ENCODE measurements at regions not wholly inside any gene's neighbourhood (a gene's known extent, or its start where the extent isn't known, plus 50 kb on each side); places are given as distances from the start of the nearest gene placed in this dataset.

GRCh38 chr13:78364711-78365110 lies 238.6 kb downstream of the POU4F1 start:
- DNase-seq = no peak
- H3K4me3 Mint-ChIP-seq = no peak overlapping the region
- TF ChIP-seq CTCF (IDR thresholded peaks at IDR 0.05) = no peak
- intact Hi-C loops (cut with micrococcal nuclease) = no loop called here
- ChIA-PET POLR2A (no interaction called here), CTCF (no interaction called here)
- no peaks in the 10 kb centered on the region for H3K4me1 Mint-ChIP-seq
- no peaks in the 10 kb centered on the region for H3K9me3 Mint-ChIP-seq
- ATAC-seq (ENCODE audit: low read depth) = no peak
- H3K27ac Mint-ChIP-seq = no peak overlapping the region
- no peaks in the 10 kb centered on the region for H3K36me3 Mint-ChIP-seq (ENCODE audit: low read depth)
- H3K27me3 Mint-ChIP-seq = no peaks in the 10 kb centered on the region

DNA sequence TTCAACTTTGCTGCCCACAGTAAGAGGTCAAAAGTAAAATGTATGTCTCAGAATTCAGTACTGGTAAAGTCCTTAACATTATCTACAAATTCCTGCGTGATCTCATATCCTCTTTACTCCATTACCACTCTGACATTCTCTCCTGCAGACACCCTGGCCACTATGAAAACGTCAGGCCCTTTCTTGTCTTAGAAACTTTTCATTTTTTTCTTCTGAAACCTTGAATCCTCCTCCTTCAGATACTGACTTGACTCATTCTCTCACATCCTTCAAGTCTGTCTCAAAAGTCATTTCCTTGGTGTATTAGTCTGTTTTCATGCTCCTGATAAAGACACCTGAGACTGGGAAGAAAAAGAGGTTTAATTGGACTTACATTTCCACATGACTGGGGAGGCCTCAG lies 262.3 kb downstream of the POU4F1 start:
- Mint-ChIP-seq H3K27me3 (no peaks in the 10 kb centered on the region), H3K36me3 (ENCODE audit: low read depth) (no peaks in the 10 kb centered on the region), H3K27ac (no peak overlapping the region), H3K4me3 (no peak overlapping the region), H3K9me3 (no peaks in the 10 kb centered on the region), H3K4me1 (no peaks in the 10 kb centered on the region)
- no peak for TF ChIP-seq CTCF (IDR thresholded peaks at IDR 0.05)
- intact Hi-C loops (cut with micrococcal nuclease) = no loop called here
- no peak for ATAC-seq (ENCODE audit: low read depth)
- ChIA-PET CTCF (no interaction called here), POLR2A (no interaction called here)
- DNase-seq = no peak

DNA sequence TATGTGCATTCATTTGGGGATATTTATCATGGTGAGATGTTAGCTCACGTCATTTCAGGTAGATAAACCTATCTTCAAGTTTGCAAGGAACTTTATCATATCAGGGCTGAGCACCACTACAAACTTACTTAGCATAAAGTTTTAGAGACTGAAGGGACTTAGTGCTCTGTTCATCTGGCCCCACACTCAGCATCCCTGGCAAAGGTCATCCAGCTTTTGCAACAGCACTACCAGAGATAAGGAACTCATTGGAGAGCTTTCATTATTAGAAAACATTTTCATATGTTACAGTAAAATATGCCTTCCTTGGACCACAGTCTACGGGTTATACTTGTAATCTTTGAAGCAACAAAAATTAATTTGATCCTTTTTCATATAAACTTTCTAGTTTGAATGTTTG lies 263.4 kb downstream of the POU4F1 start:
- Mint-ChIP-seq H3K36me3 (ENCODE audit: low read depth) (no peaks in the 10 kb centered on the region), H3K27ac (no peak overlapping the region), H3K4me1 (no peaks in the 10 kb centered on the region), H3K27me3 (no peaks in the 10 kb centered on the region), H3K4me3 (no peak overlapping the region), H3K9me3 (no peaks in the 10 kb centered on the region)
- no peak for TF ChIP-seq CTCF (IDR thresholded peaks at IDR 0.05)
- no peak for DNase-seq
- intact Hi-C loops (cut with micrococcal nuclease) = no loop called here
- ChIA-PET POLR2A (no interaction called here), CTCF (no interaction called here)
- no peak for ATAC-seq (ENCODE audit: low read depth)

GRCh38 chr13:78334059-78334458 lies 269.3 kb downstream of the POU4F1 start:
- H3K27me3 Mint-ChIP-seq = no peaks in the 10 kb centered on the region
- no peaks in the 10 kb centered on the region for H3K36me3 Mint-ChIP-seq (ENCODE audit: low read depth)
- no peaks in the 10 kb centered on the region for H3K9me3 Mint-ChIP-seq
- H3K4me1 Mint-ChIP-seq = no peaks in the 10 kb centered on the region
- POLR2A ChIA-PET = no interaction called here
- DNase-seq (no peak), ATAC-seq (ENCODE audit: low read depth) (no peak)
- TF ChIP-seq CTCF (IDR thresholded peaks at IDR 0.05) = no peak
- no peak overlapping the region for H3K4me3 Mint-ChIP-seq
- H3K27ac Mint-ChIP-seq = no peak overlapping the region
- CTCF ChIA-PET = no interaction called here
- intact Hi-C loops (cut with micrococcal nuclease) = no loop called here

GRCh38 chr13:78326633-78327032 lies 276.7 kb downstream of the POU4F1 start:
- ATAC-seq (ENCODE audit: low read depth) = no peak
- H3K27me3 Mint-ChIP-seq = no peaks in the 10 kb centered on the region
- no peak for DNase-seq
- no peak for TF ChIP-seq CTCF (IDR thresholded peaks at IDR 0.05)
- H3K4me1 Mint-ChIP-seq = no peaks in the 10 kb centered on the region
- POLR2A ChIA-PET = no interaction called here
- no peaks in the 10 kb centered on the region for H3K36me3 Mint-ChIP-seq (ENCODE audit: low read depth)
- CTCF ChIA-PET = no interaction called here
- intact Hi-C loops (cut with micrococcal nuclease) = no loop called here
- H3K27ac Mint-ChIP-seq = no peak overlapping the region
- no peak overlapping the region for H3K4me3 Mint-ChIP-seq
- H3K9me3 Mint-ChIP-seq = no peaks in the 10 kb centered on the region
